Lower lobe of right lung (tissue), 2 donors: ENCODE measurements at regions not wholly inside any gene's neighbourhood (a gene's known extent, or its start where the extent isn't known, plus 50 kb on each side); places are given as distances from the start of the nearest gene placed in this dataset.

Experiments
- ATAC-seq, 2 donors: fragments of 200-7000 bp; cut with Tn5 transposase; one replicate each; pipeline ENCODE4 v1.9.1; 2020 to 2022; ENCODE audit warnings: mild to moderate bottlenecking in 2 of 2, moderate library complexity in 2 of 2
- DNase-seq: peaks from one replicate; pipeline ENCODE4 v3.0.0-alpha.2; 2020
- H3K27ac ChIP-seq: fragments of 200-600 bp; one replicate; pipeline ENCODE4 v1.8.0; 2022
- H3K27me3 ChIP-seq: fragments of 200-600 bp; one replicate; pipeline ENCODE4 v1.8.0; 2022; ENCODE audit warnings: low read depth
- H3K36me3 ChIP-seq: fragments of 200-600 bp; one replicate; pipeline ENCODE4 v1.8.0; 2022; ENCODE audit warnings: mild to moderate bottlenecking
- H3K4me1 ChIP-seq: fragments of 200-600 bp; one replicate; pipeline ENCODE4 v1.8.0; 2022
- H3K4me3 ChIP-seq: fragments of 200-600 bp; one replicate; pipeline ENCODE4 v1.8.0; 2022; ENCODE audit warnings: mild to moderate bottlenecking
- H3K9me3 ChIP-seq: fragments of 200-600 bp; one replicate; pipeline ENCODE4 v1.8.0; 2022
- CTCF ChIP-seq: fragments of 200-600 bp; IDR thresholded peaks from one replicate; pipeline ENCODE4 v1.8.0; 2022; ENCODE audit warnings: antibody characterized with exemption, mild to moderate bottlenecking
- intact Hi-C: fragments of 100-400 bp; cut with DNase I; formaldehyde crosslinking; loops from one replicate; pipeline ENCODE4 v1.11.0; 2022
- donor health status: DM: no; HTN: yes; CAD: no; lungs with severe emphysema.

GRCh38 chr15:39194106-39194830, 386.6 kb upstream of the THBS1 start:
- no peak for DNase-seq
- no peaks in the 10 kb centered on the region for H3K27me3 ChIP-seq
- no peaks in the 10 kb centered on the region for H3K36me3 ChIP-seq
- no peak for ATAC-seq
- intact Hi-C loops = no loop called here
- no peaks in the 10 kb centered on the region for H3K4me1 ChIP-seq
- H3K27ac ChIP-seq = no peak overlapping the region
- H3K4me3 ChIP-seq = no peak overlapping the region
- no peaks in the 10 kb centered on the region for H3K9me3 ChIP-seq
- no peak for TF ChIP-seq CTCF

GRCh38 chr15:39195961-39196486, 384.9 kb upstream of the THBS1 start:
- DNase-seq (no peak), ATAC-seq (no peak)
- Histone ChIP-seq H3K4me3 (no peak overlapping the region), H3K27ac (no peak overlapping the region), H3K4me1 (no peaks in the 10 kb centered on the region), H3K9me3 (no peaks in the 10 kb centered on the region), H3K36me3 (no peaks in the 10 kb centered on the region), H3K27me3 (no peaks in the 10 kb centered on the region)
- no peak for TF ChIP-seq CTCF
- intact Hi-C loops = no loop called here

GRCh38 chr15:39198044-39199000, 382.6 kb upstream of the THBS1 start:
- Histone ChIP-seq H3K36me3 (no peaks in the 10 kb centered on the region), H3K4me1 (no peaks in the 10 kb centered on the region), H3K27ac (no peak overlapping the region), H3K9me3 (no peaks in the 10 kb centered on the region), H3K27me3 (no peaks in the 10 kb centered on the region), H3K4me3 (no peak overlapping the region)
- ATAC-seq = no peak
- TF ChIP-seq CTCF = no peak
- intact Hi-C loops = no loop called here
- no peak for DNase-seq

GRCh38 chr15:39199076-39199475, 381.8 kb upstream of the THBS1 start:
- no peaks in the 10 kb centered on the region for H3K9me3 ChIP-seq
- TF ChIP-seq CTCF = no peak
- no peaks in the 10 kb centered on the region for H3K36me3 ChIP-seq
- no peak overlapping the region for H3K4me3 ChIP-seq
- ATAC-seq (no peak), DNase-seq (no peak)
- intact Hi-C loops = no loop called here
- no peaks in the 10 kb centered on the region for H3K4me1 ChIP-seq
- no peak overlapping the region for H3K27ac ChIP-seq
- no peaks in the 10 kb centered on the region for H3K27me3 ChIP-seq

GRCh38 chr15:39200586-39200985, 380.3 kb upstream of the THBS1 start:
- no peak overlapping the region for H3K4me3 ChIP-seq
- no peak overlapping the region for H3K27ac ChIP-seq
- intact Hi-C loops = no loop called here
- ATAC-seq (no peak), DNase-seq (no peak)
- no peaks in the 10 kb centered on the region for H3K4me1 ChIP-seq
- TF ChIP-seq CTCF = no peak
- H3K27me3 ChIP-seq = no peaks in the 10 kb centered on the region
- no peaks in the 10 kb centered on the region for H3K36me3 ChIP-seq
- no peaks in the 10 kb centered on the region for H3K9me3 ChIP-seq
